GM21515 (cell line): ENCODE measurements at regions not wholly inside any gene's neighbourhood (a gene's known extent, or its start where the extent isn't known, plus 50 kb on each side); places are given as distances from the start of the nearest gene placed in this dataset.

Source experiments
- ATAC-seq: cut with Tn5 transposase; IDR thresholded peaks from one replicate; pipeline ENCODE4 v1.9.1; 2021; ENCODE audit not compliant: unreplicated experiment

- no peak for ATAC-seq
These were observed 1076.6 kb downstream of the IGSF11 start for GRCh38 chr3:117958027-117958426.

GRCh38 chr3:117962750-117963149 lies 1071.9 kb downstream of the IGSF11 start:
- ATAC-seq: no peak

GRCh38 chr3:117963858-117964257 lies 1070.8 kb downstream of the IGSF11 start:
- ATAC-seq: no peak

- no peak for ATAC-seq
These were observed 1069.8 kb downstream of the IGSF11 start for GRCh38 chr3:117964814-117965213.

GRCh38 chr3:117977504-117978228 lies 1057.0 kb downstream of the IGSF11 start:
- ATAC-seq: no peak

GRCh38 chr3:117979466-117979865 lies 1055.2 kb downstream of the IGSF11 start:
- ATAC-seq: no peak

GRCh38 chr3:117987256-117987655 lies 1047.4 kb downstream of the IGSF11 start:
- ATAC-seq: no peak

GRCh38 chr3:117989982-117990381 lies 1044.7 kb downstream of the IGSF11 start:
- no peak for ATAC-seq

- ATAC-seq: no peak
These were observed 1044.0 kb downstream of the IGSF11 start for GRCh38 chr3:117990627-117991026.

- no peak for ATAC-seq
These were observed 1038.7 kb downstream of the IGSF11 start for GRCh38 chr3:117995842-117996437.

- ATAC-seq: peak; percentile 94
These were observed 1037.2 kb downstream of the IGSF11 start for GRCh38 chr3:117997201-117998049.

- ATAC-seq: no peak
These were observed 1036.6 kb downstream of the IGSF11 start for GRCh38 chr3:117998071-117998470.

- ATAC-seq: no peak
These were observed 1034.4 kb downstream of the IGSF11 start for GRCh38 chr3:118000219-118000618.

- no peak for ATAC-seq
These were observed 1033.3 kb downstream of the IGSF11 start for GRCh38 chr3:118001380-118001779.

- no peak for ATAC-seq
These were observed 1022.7 kb downstream of the IGSF11 start for GRCh38 chr3:118011910-118012309.

GRCh38 chr3:118029049-118029448 lies 1005.6 kb downstream of the IGSF11 start:
- no peak for ATAC-seq

- no peak for ATAC-seq
These were observed 998.4 kb downstream of the IGSF11 start for GRCh38 chr3:118036215-118036614.

GRCh38 chr3:118055381-118055780 lies 979.3 kb downstream of the IGSF11 start:
- no peak for ATAC-seq

GRCh38 chr3:118057086-118057485 lies 977.6 kb downstream of the IGSF11 start:
- ATAC-seq: no peak

- no peak for ATAC-seq
These were observed 975.5 kb downstream of the IGSF11 start for GRCh38 chr3:118059096-118059495.

- ATAC-seq: no peak
These were observed 967.2 kb downstream of the IGSF11 start for GRCh38 chr3:118067439-118067838.

- no peak for ATAC-seq
These were observed 958.8 kb downstream of the IGSF11 start for GRCh38 chr3:118075873-118076272.
